ENCODE measurements at regions not wholly inside any gene's neighbourhood (a gene's known extent, or its start where the extent isn't known, plus 50 kb on each side); places are given as distances from the start of the nearest gene placed in this dataset.

GRCh38 chr7:54817152-54817551 lies 58.1 kb upstream of the SEC61G start:
- TF ChIP-seq BCL3 (IDR thresholded peaks at IDR 0.05; ENCODE audit: borderline replicate concordance, insufficient read depth, low read depth, low read length, poor library complexity, severe bottlenecking) (no peak), KDM1A (IDR thresholded peaks at IDR 0.05; ENCODE audit: borderline replicate concordance) (no peak), CEBPZ (IDR thresholded peaks at IDR 0.05; ENCODE audit: low read depth, low read length) (no peak), CTCF (IDR thresholded peaks at IDR 0.05 in 2 of 3, conservative IDR thresholded peaks at IDR 0.05 in 1 of 3; ENCODE audit: control insufficient read depth in 2 of 3, extremely low read depth in 1 of 3, insufficient read depth in 1 of 3, low read depth in 3 of 3, low read length in 3 of 3) (no peak), BRCA1 (IDR thresholded peaks at IDR 0.05; ENCODE audit: low read depth, low read length) (no peak), ZSCAN29 (IDR thresholded peaks at IDR 0.05) (no peak)
